Keratinocyte (primary cell): ENCODE measurements at regions not wholly inside any gene's neighbourhood (a gene's known extent, or its start where the extent isn't known, plus 50 kb on each side); places are given as distances from the start of the nearest gene placed in this dataset.

Experiments
- DNase-seq: peaks from one replicate; pipeline ENCODE4 v3.0.0-alpha.2; 2011; ENCODE audit warnings: low read depth, missing footprints, low spot score
- FAIRE-seq: peaks from 2 replicates; lab custom pipeline; 2011; peaks lifted over from hg19 to GRCh38; lab: Jason Lieb, UNC
- H2AFZ ChIP-seq: 2 replicates; pipeline ENCODE4 v1.6.0; 2012; ENCODE audit warnings: low read length, control low read depth, inconsistent platforms; ENCODE audit not compliant: control insufficient read depth
- H3K27ac ChIP-seq: 2 replicates; pipeline ENCODE4 v1.5.1; 2011; ENCODE audit warnings: low read length; ENCODE audit not compliant: control insufficient read depth, insufficient read depth
- H3K27me3 ChIP-seq: 3 replicates; pipeline ENCODE4 v1.6.0; 2011; ENCODE audit warnings: low read length; ENCODE audit not compliant: control insufficient read depth, insufficient read depth; ENCODE audit errors: extremely low read depth
- H3K36me3 ChIP-seq, 2 experiments: 2 replicates in 1 of 2; 3 replicates in 1 of 2; pipeline ENCODE4 v1.5.1; 2011; ENCODE audit warnings: low read length in 2 of 2, mild to moderate bottlenecking in 1 of 2; ENCODE audit not compliant: control insufficient read depth in 2 of 2, insufficient read depth in 2 of 2; ENCODE audit errors: extremely low read depth in 1 of 2
- H3K4me1 ChIP-seq: 3 replicates; pipeline ENCODE4 v1.5.1; 2011; ENCODE audit warnings: low read length; ENCODE audit not compliant: control insufficient read depth, insufficient read depth; ENCODE audit errors: extremely low read depth
- H3K4me2 ChIP-seq: 3 replicates; pipeline ENCODE4 v1.6.0; 2011; ENCODE audit warnings: low read depth, low read length; ENCODE audit not compliant: control insufficient read depth, insufficient read depth; ENCODE audit errors: extremely low read depth
- H3K4me3 ChIP-seq, 3 experiments: fragments of 200-600 bp in 1 of 3; sonication (generic) in 1 of 3; 2 replicates in 2 of 3; 3 replicates in 1 of 3; pipeline ENCODE4 v1.5.1; 2011 to 2016; ENCODE audit warnings: low read length in 3 of 3, mild to moderate bottlenecking in 3 of 3, control low read depth in 2 of 3, inconsistent platforms in 1 of 3, low read depth in 1 of 3, mixed read lengths in 1 of 3, mixed run types in 1 of 3, moderate library complexity in 1 of 3; ENCODE audit not compliant: control insufficient read depth in 2 of 3, insufficient read depth in 2 of 3; ENCODE audit errors: extremely low read depth in 1 of 3
- H3K79me2 ChIP-seq: 2 replicates; pipeline ENCODE4 v1.6.0; 2012; ENCODE audit warnings: low read length; ENCODE audit not compliant: control insufficient read depth, insufficient read depth
- H3K9ac ChIP-seq: 3 replicates; pipeline ENCODE4 v1.6.0; 2011; ENCODE audit warnings: low read length; ENCODE audit not compliant: control insufficient read depth, insufficient read depth; ENCODE audit errors: extremely low read depth
- H3K9me1 ChIP-seq: 3 replicates; pipeline ENCODE4 v1.6.0; 2011; ENCODE audit warnings: low read length; ENCODE audit not compliant: control insufficient read depth, insufficient read depth; ENCODE audit errors: extremely low read depth
- H3K9me3 ChIP-seq: 2 replicates; pipeline ENCODE4 v1.5.1; 2012; ENCODE audit warnings: low read depth, low read length; ENCODE audit not compliant: control insufficient read depth
- H4K20me1 ChIP-seq: 3 replicates; pipeline ENCODE4 v1.6.0; 2011; ENCODE audit warnings: low read length; ENCODE audit not compliant: control insufficient read depth, insufficient read depth; ENCODE audit errors: extremely low read depth
- EZH2 ChIP-seq: IDR thresholded peaks from one replicate; pipeline ENCODE4 v1.6.1; 2012; ENCODE audit warnings: inconsistent platforms, mild to moderate bottlenecking, low read length, moderate library complexity
- dilution Hi-C: fragments of 300-500 bp; cut with MboI; formaldehyde crosslinking; loops from one replicate; pipeline ENCODE4 v1.7.0; 2020; ENCODE audit warnings: low sequenced_read_pairs; ENCODE audit not compliant: extremely low pct_ligation_motif_present
- TF ChIP-seq, protein P1 (sequence below), 3 experiments: IDR thresholded peaks in 1 of 3; conservative IDR thresholded peaks in 1 of 3; optimal IDR thresholded peaks in 1 of 3; 2 replicates in 2 of 3; 3 replicates in 1 of 3; pipeline versions ENCODE3 to v1.5.1; 2011; ENCODE audit warnings: low read length in 3 of 3, mild to moderate bottlenecking in 3 of 3, moderate library complexity in 2 of 3, control low read depth in 1 of 3, inconsistent platforms in 1 of 3; ENCODE audit not compliant: insufficient read depth in 2 of 3; ENCODE audit errors: extremely low read depth in 1 of 3

DNA sequence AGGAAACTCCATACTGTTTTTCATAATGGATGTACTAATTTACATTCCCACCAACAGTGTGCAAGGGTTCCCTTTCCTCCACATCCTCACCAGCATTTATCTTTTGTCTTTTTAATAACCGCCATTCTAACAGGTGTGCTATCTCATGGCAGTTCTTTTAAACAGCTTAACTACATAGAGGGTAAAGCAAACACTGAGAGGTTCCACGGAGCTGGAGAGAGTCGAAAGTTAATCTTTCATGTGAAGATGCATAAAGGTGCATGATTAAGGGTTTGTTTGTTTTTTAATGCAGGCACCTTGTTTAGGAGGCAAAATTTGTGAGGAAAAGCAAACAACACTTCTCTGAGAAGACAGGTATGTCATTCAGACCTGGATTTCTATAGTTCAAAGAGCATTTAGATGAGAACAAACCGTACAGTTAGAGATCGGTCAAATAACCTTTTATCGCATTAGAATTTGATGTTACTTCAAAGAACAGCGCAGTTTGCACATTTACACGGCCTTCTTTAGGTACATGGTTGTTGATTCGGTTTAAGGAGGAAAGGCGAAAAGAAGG lies 193.9 kb downstream of the RBM26 start:
- no peak overlapping the region for H2AFZ ChIP-seq
- dilution Hi-C loops, result no loop called here
- H3K4me2 ChIP-seq, result no peak overlapping the region
- no peak for TF ChIP-seq EZH2
- TF ChIP-seq, protein P1, sequence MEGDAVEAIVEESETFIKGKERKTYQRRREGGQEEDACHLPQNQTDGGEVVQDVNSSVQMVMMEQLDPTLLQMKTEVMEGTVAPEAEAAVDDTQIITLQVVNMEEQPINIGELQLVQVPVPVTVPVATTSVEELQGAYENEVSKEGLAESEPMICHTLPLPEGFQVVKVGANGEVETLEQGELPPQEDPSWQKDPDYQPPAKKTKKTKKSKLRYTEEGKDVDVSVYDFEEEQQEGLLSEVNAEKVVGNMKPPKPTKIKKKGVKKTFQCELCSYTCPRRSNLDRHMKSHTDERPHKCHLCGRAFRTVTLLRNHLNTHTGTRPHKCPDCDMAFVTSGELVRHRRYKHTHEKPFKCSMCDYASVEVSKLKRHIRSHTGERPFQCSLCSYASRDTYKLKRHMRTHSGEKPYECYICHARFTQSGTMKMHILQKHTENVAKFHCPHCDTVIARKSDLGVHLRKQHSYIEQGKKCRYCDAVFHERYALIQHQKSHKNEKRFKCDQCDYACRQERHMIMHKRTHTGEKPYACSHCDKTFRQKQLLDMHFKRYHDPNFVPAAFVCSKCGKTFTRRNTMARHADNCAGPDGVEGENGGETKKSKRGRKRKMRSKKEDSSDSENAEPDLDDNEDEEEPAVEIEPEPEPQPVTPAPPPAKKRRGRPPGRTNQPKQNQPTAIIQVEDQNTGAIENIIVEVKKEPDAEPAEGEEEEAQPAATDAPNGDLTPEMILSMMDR (optimal IDR thresholded peaks at IDR 0.05 in 1 of 3, IDR thresholded peaks at IDR 0.05 in 1 of 3, conservative IDR thresholded peaks at IDR 0.05 in 1 of 3; ENCODE audit: extremely low read depth in 1 of 3, insufficient read depth in 2 of 3, low read length in 3 of 3), result no peak
- no peak overlapping the region for H3K27ac ChIP-seq
- H3K9me1 ChIP-seq, result no peaks in the 10 kb centered on the region
- no peak overlapping the region for H3K4me3 ChIP-seq
- H3K9ac ChIP-seq, result no peak overlapping the region
- no peaks in the 10 kb centered on the region for H3K9me3 ChIP-seq
- no peaks in the 10 kb centered on the region for H3K27me3 ChIP-seq
- no peaks in the 10 kb centered on the region for H3K79me2 ChIP-seq
- no peaks in the 10 kb centered on the region for H3K36me3 ChIP-seq
- no peaks in the 10 kb centered on the region for H3K4me1 ChIP-seq
- DNase-seq (no peak), FAIRE-seq (no peak)
- H4K20me1 ChIP-seq, result no peaks in the 10 kb centered on the region

DNA sequence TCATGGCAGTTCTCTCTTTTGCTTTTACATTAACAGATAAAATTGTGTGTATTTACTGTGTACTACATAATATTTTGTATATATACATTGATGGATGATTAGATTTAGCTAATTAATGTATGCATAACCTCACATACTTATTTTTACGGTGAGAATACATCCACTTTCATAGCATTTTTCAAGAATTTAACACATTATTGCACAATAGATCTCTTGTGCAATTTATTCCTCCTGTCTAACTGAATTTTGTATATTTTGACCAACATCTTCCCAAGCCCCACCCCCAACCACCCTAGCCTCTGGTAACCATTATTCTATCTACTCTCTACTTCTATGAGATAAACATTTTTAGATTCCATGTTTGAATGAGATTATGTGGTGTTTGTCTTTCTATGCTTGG lies 194.7 kb downstream of the RBM26 start:
- Histone ChIP-seq H3K27me3 (no peaks in the 10 kb centered on the region), H4K20me1 (no peaks in the 10 kb centered on the region), H3K27ac (no peak overlapping the region), H3K4me1 (no peaks in the 10 kb centered on the region), H2AFZ (no peak overlapping the region), H3K9me1 (no peaks in the 10 kb centered on the region), H3K36me3 (no peaks in the 10 kb centered on the region), H3K79me2 (no peaks in the 10 kb centered on the region), H3K4me2 (no peak overlapping the region), H3K9ac (no peak overlapping the region), H3K4me3 (no peak overlapping the region), H3K9me3 (no peaks in the 10 kb centered on the region)
- TF ChIP-seq, protein P1 (optimal IDR thresholded peaks at IDR 0.05 in 1 of 3, IDR thresholded peaks at IDR 0.05 in 1 of 3, conservative IDR thresholded peaks at IDR 0.05 in 1 of 3; ENCODE audit: extremely low read depth in 1 of 3, insufficient read depth in 2 of 3, low read length in 3 of 3), result no peak
- TF ChIP-seq EZH2, result no peak
- FAIRE-seq (no peak), DNase-seq (no peak)
- dilution Hi-C loops, result no loop called here
